ENCODE measurements at regions not wholly inside any gene's neighbourhood (a gene's known extent, or its start where the extent isn't known, plus 50 kb on each side); places are given as distances from the start of the nearest gene placed in this dataset.

DNA sequence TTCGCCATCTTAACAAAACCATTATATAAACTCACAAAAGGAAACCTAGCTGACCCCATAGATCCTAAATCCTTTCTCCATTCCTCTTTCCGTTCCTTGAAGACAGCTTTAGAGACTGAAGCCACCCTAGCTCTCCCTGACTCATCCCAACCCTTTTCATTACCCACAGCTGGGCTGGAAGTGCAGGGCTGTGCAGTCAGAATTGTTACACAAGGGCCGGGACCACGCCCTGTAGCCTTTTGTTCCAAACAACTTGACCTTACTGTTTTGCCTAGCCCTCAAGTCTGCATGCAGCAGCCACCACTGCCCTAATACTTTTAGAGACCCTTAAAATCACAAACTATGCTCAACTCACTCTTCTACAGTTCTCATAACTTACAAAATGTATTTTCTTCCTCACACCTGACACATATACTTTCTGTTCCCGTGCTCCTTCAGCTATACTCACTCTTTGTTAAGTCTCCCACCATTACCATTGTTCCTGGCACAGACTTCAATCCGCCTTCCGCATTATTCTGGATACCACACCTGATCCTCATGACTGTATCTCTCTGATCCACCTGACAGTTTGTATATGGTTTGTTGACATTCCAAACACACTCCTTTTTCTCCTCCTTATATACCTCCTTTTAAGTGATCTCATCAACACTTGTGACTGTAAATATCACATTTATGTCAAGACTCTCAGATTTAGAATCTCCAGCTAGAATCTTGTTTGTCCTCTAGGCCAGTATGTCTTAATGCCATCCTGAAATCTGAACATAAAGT lies 208.7 kb downstream of the KITLG start:
- no peaks in the 10 kb centered on the region for H3K27me3 ChIP-seq (replicated peaks in 1 of 2; ENCODE audit: control insufficient read depth in 2 of 2, extremely low read depth in 1 of 2, insufficient read depth in 2 of 2, low read length in 1 of 2)
- Mint-ChIP-seq H3K4me3 (no peak overlapping the region), H3K4me1 (no peaks in the 10 kb centered on the region), H3K27ac (no peak overlapping the region), H3K9me3 (no peaks in the 10 kb centered on the region), H3K36me3 (no peaks in the 10 kb centered on the region), H3K27me3 (no peaks in the 10 kb centered on the region)
- H3K4me1 ChIP-seq (ENCODE audit: control insufficient read depth in 1 of 2, extremely low read depth in 1 of 2, insufficient read depth in 2 of 2, low read length in 2 of 2), result no peaks in the 10 kb centered on the region
- H3K36me3 ChIP-seq (ENCODE audit: control insufficient read depth in 2 of 2, extremely low read depth in 1 of 2, insufficient read depth in 1 of 2, low read length in 1 of 2), result no peaks in the 10 kb centered on the region
- H3K4me3 ChIP-seq (ENCODE audit: control insufficient read depth in 1 of 2, extremely low read depth in 1 of 2, low read length in 1 of 2), result no peak overlapping the region
- ChIA-PET POLR2A (no interaction called here), CTCF (no interaction called here)
- ATAC-seq (replicated peaks in 1 of 4) (no peak), DNase-seq (no peak)
- 74% methylated on average over 5 of the region's 7 CpGs for WGBS (ENCODE audit: insufficient coverage)
- no peak overlapping the region for H3K27ac ChIP-seq (ENCODE audit: low read length)
- no peaks in the 10 kb centered on the region for H3K9me3 ChIP-seq

GRCh38 chr12:88375306-88376305 lies 204.7 kb downstream of the KITLG start:
- no peak overlapping the region for H3K27ac Mint-ChIP-seq
- WGBS (ENCODE audit: insufficient coverage), result 91% methylated on average over 3 of the region's 6 CpGs
- no peaks in the 10 kb centered on the region for H3K4me1 ChIP-seq (ENCODE audit: control insufficient read depth in 1 of 2, extremely low read depth in 1 of 2, insufficient read depth in 2 of 2, low read length in 2 of 2)
- CTCF ChIA-PET, result interaction anchor here in 1 of 2 donors (0.6 kb wide), 1 partner anchor 1835 kb away, joined by 9 read pairs; no protein-coding TSS in a partner anchor
- no peaks in the 10 kb centered on the region for H3K9me3 Mint-ChIP-seq
- no peak overlapping the region for H3K27ac ChIP-seq (ENCODE audit: low read length)
- H3K36me3 ChIP-seq (ENCODE audit: control insufficient read depth in 2 of 2, extremely low read depth in 1 of 2, insufficient read depth in 1 of 2, low read length in 1 of 2), result no peaks in the 10 kb centered on the region
- H3K4me1 Mint-ChIP-seq, result no peaks in the 10 kb centered on the region
- DNase-seq, result no peak
- H3K4me3 Mint-ChIP-seq, result no peak overlapping the region
- ATAC-seq (replicated peaks in 1 of 4), result no peak
- no peaks in the 10 kb centered on the region for H3K27me3 Mint-ChIP-seq
- no peaks in the 10 kb centered on the region for H3K9me3 ChIP-seq
- POLR2A ChIA-PET, result no interaction called here
- H3K4me3 ChIP-seq (ENCODE audit: control insufficient read depth in 1 of 2, extremely low read depth in 1 of 2, low read length in 1 of 2), result no peak overlapping the region
- H3K27me3 ChIP-seq (replicated peaks in 1 of 2; ENCODE audit: control insufficient read depth in 2 of 2, extremely low read depth in 1 of 2, insufficient read depth in 2 of 2, low read length in 1 of 2), result no peaks in the 10 kb centered on the region
- no peaks in the 10 kb centered on the region for H3K36me3 Mint-ChIP-seq

DNA sequence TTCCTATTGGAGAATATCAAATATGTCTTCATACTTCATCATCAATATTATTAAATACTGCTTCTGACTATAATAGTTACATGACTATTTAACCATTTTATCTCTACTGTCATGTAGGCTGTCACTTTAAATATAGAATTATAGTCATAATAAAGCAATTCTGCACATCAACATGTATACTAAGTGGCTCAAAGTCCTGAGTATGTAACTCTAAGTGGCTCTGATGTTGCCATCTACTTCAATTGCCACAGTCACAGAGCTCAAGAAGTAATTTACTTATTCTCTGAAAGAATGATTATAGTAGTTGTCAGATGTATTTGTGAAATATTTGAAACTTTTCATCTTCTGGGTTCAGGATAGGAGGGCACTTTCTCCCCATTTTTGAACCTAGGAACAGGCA lies 202.3 kb downstream of the KITLG start:
- Histone ChIP-seq H3K27me3 (replicated peaks in 1 of 2; ENCODE audit: control insufficient read depth in 2 of 2, extremely low read depth in 1 of 2, insufficient read depth in 2 of 2, low read length in 1 of 2) (no peaks in the 10 kb centered on the region), H3K36me3 (ENCODE audit: control insufficient read depth in 2 of 2, extremely low read depth in 1 of 2, insufficient read depth in 1 of 2, low read length in 1 of 2) (no peaks in the 10 kb centered on the region), H3K27ac (ENCODE audit: low read length) (no peak overlapping the region), H3K4me1 (ENCODE audit: control insufficient read depth in 1 of 2, extremely low read depth in 1 of 2, insufficient read depth in 2 of 2, low read length in 2 of 2) (no peaks in the 10 kb centered on the region), H3K9me3 (no peaks in the 10 kb centered on the region), H3K4me3 (ENCODE audit: control insufficient read depth in 1 of 2, extremely low read depth in 1 of 2, low read length in 1 of 2) (no peak overlapping the region)
- Mint-ChIP-seq H3K27ac (no peak overlapping the region), H3K4me3 (no peak overlapping the region), H3K9me3 (peaks cover 0 to 3% (median 0%) of the 10 kb centered on the region in 3 donors), H3K36me3 (no peaks in the 10 kb centered on the region), H3K27me3 (no peaks in the 10 kb centered on the region), H3K4me1 (no peaks in the 10 kb centered on the region)
- ChIA-PET CTCF (no interaction called here), POLR2A (no interaction called here)
- ATAC-seq (replicated peaks in 1 of 4), result no peak
- DNase-seq, result no peak

DNA sequence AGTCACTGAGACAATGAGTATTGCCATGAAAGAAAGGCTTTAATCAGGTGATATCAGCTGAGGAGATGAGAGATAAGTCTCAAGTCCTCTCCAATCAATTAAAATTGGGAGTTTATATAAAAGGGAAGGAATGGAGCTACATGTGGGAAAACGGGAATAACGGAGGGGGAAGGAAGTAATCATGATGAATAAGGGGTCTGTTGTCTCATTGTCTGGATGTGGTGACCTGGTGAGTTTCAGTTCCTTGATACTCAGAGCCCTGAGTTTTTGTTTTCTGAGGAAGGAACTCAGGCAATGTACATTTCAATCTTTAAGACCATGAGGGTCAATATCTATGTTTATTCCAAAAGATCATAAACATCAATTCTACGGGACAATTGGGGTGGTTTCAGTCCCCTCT lies 198.8 kb downstream of the KITLG start:
- no peaks in the 10 kb centered on the region for H3K9me3 ChIP-seq
- no peaks in the 10 kb centered on the region for H3K36me3 Mint-ChIP-seq
- no peaks in the 10 kb centered on the region for H3K27me3 Mint-ChIP-seq
- H3K4me1 ChIP-seq (ENCODE audit: control insufficient read depth in 1 of 2, extremely low read depth in 1 of 2, insufficient read depth in 2 of 2, low read length in 2 of 2), result no peaks in the 10 kb centered on the region
- no peak overlapping the region for H3K27ac ChIP-seq (ENCODE audit: low read length)
- H3K9me3 Mint-ChIP-seq, result peaks cover 0 to 3% (median 3%) of the 10 kb centered on the region in 3 donors
- no peaks in the 10 kb centered on the region for H3K4me1 Mint-ChIP-seq
- no peak overlapping the region for H3K4me3 Mint-ChIP-seq
- POLR2A ChIA-PET, result no interaction called here
- CTCF ChIA-PET, result no interaction called here
- no peak overlapping the region for H3K27ac Mint-ChIP-seq
- WGBS (ENCODE audit: insufficient coverage), result 57% methylated on average over 2 of the region's 3 CpGs
- ATAC-seq (replicated peaks in 1 of 4), result no peak
- no peak for DNase-seq
- no peaks in the 10 kb centered on the region for H3K36me3 ChIP-seq (ENCODE audit: control insufficient read depth in 2 of 2, extremely low read depth in 1 of 2, insufficient read depth in 1 of 2, low read length in 1 of 2)
- no peak overlapping the region for H3K4me3 ChIP-seq (ENCODE audit: control insufficient read depth in 1 of 2, extremely low read depth in 1 of 2, low read length in 1 of 2)
- no peaks in the 10 kb centered on the region for H3K27me3 ChIP-seq (replicated peaks in 1 of 2; ENCODE audit: control insufficient read depth in 2 of 2, extremely low read depth in 1 of 2, insufficient read depth in 2 of 2, low read length in 1 of 2)

- H3K27ac ChIP-seq (ENCODE audit: low read length), result no peak overlapping the region
- no peak overlapping the region for H3K4me3 ChIP-seq (ENCODE audit: control insufficient read depth in 1 of 2, extremely low read depth in 1 of 2, low read length in 1 of 2)
- WGBS (ENCODE audit: insufficient coverage), result no CpG with 5 or more reads among the region's 1 CpG
- CTCF ChIA-PET, result no interaction called here
- no peak overlapping the region for H3K27ac Mint-ChIP-seq
- H3K9me3 ChIP-seq, result no peaks in the 10 kb centered on the region
- DNase-seq, result no peak
- no peak for ATAC-seq (replicated peaks in 1 of 4)
- H3K27me3 ChIP-seq (replicated peaks in 1 of 2; ENCODE audit: control insufficient read depth in 2 of 2, extremely low read depth in 1 of 2, insufficient read depth in 2 of 2, low read length in 1 of 2), result no peaks in the 10 kb centered on the region
- no peak overlapping the region for H3K4me3 Mint-ChIP-seq
- no peaks in the 10 kb centered on the region for H3K36me3 ChIP-seq (ENCODE audit: control insufficient read depth in 2 of 2, extremely low read depth in 1 of 2, insufficient read depth in 1 of 2, low read length in 1 of 2)
- POLR2A ChIA-PET, result no interaction called here
- H3K9me3 Mint-ChIP-seq, result peaks cover 0 to 3% (median 3%) of the 10 kb centered on the region in 3 donors
- no peaks in the 10 kb centered on the region for H3K4me1 ChIP-seq (ENCODE audit: control insufficient read depth in 1 of 2, extremely low read depth in 1 of 2, insufficient read depth in 2 of 2, low read length in 2 of 2)
- no peaks in the 10 kb centered on the region for H3K36me3 Mint-ChIP-seq
- H3K27me3 Mint-ChIP-seq, result no peaks in the 10 kb centered on the region
- H3K4me1 Mint-ChIP-seq, result no peaks in the 10 kb centered on the region
These were observed 196.9 kb downstream of the KITLG start for GRCh38 chr12:88383405-88383804.

- Histone ChIP-seq H3K4me3 (ENCODE audit: control insufficient read depth in 1 of 2, extremely low read depth in 1 of 2, low read length in 1 of 2) (no peak overlapping the region), H3K27me3 (replicated peaks in 1 of 2; ENCODE audit: control insufficient read depth in 2 of 2, extremely low read depth in 1 of 2, insufficient read depth in 2 of 2, low read length in 1 of 2) (peaks cover 0 to 6% of the 10 kb centered on the region in 2 experiments), H3K9me3 (no peaks in the 10 kb centered on the region), H3K27ac (ENCODE audit: low read length) (no peak overlapping the region), H3K36me3 (ENCODE audit: control insufficient read depth in 2 of 2, extremely low read depth in 1 of 2, insufficient read depth in 1 of 2, low read length in 1 of 2) (no peaks in the 10 kb centered on the region), H3K4me1 (ENCODE audit: control insufficient read depth in 1 of 2, extremely low read depth in 1 of 2, insufficient read depth in 2 of 2, low read length in 2 of 2) (no peaks in the 10 kb centered on the region)
- no peak for ATAC-seq (replicated peaks in 1 of 4)
- no peaks in the 10 kb centered on the region for H3K36me3 Mint-ChIP-seq
- ChIA-PET POLR2A (no interaction called here), CTCF (interaction anchor here in 1 of 2 donors (0.6 kb wide), 1 partner anchor 28 kb away, joined by 3 read pairs; no protein-coding TSS in a partner anchor)
- peaks cover 0 to 7% (median 4%) of the 10 kb centered on the region in 3 donors for H3K9me3 Mint-ChIP-seq
- WGBS (ENCODE audit: insufficient coverage), result no CpG with 5 or more reads among the region's 4 CpGs
- H3K27me3 Mint-ChIP-seq, result no peaks in the 10 kb centered on the region
- no peak overlapping the region for H3K4me3 Mint-ChIP-seq
- no peak for DNase-seq
- H3K27ac Mint-ChIP-seq, result no peak overlapping the region
- H3K4me1 Mint-ChIP-seq, result no peaks in the 10 kb centered on the region
These were observed 191.4 kb downstream of the KITLG start for GRCh38 chr12:88388566-88389540.

All from T-cell (primary cell).